ENCODE measurements at regions not wholly inside any gene's neighbourhood (a gene's known extent, or its start where the extent isn't known, plus 50 kb on each side); places are given as distances from the start of the nearest gene placed in this dataset.

- no peak for TF ChIP-seq GATA3 (IDR thresholded peaks at IDR 0.05; ENCODE audit: low read depth, low read length)
- no peak for TF ChIP-seq GATA2 (IDR thresholded peaks at IDR 0.05; ENCODE audit: low read depth, low read length)
Measured at GRCh38 chr9:1879501-1879900, 135.6 kb upstream of the SMARCA2 start.
